Prostate gland (tissue), 2 donors: ENCODE measurements at regions not wholly inside any gene's neighbourhood (a gene's known extent, or its start where the extent isn't known, plus 50 kb on each side); places are given as distances from the start of the nearest gene placed in this dataset.

Experiments used
- POLR2A ChIP-seq: fragments of 450-650 bp; IDR thresholded peaks from one replicate; pipeline ENCODE4 v1.6.1; 2016; ENCODE audit warnings: antibody characterized with exemption, mild to moderate bottlenecking
- POLR2AphosphoS5 ChIP-seq: sonication (generic); formaldehyde crosslinking; IDR thresholded peaks from one replicate; pipeline ENCODE4 v1.6.1; 2017; ENCODE audit warnings: antibody characterized with exemption
- TF ChIP-seq, protein P1 (sequence below), 4 experiments: fragments of 200-600 bp in 2 of 4; fragments of 450-650 bp in 2 of 4; sonication (generic) in 2 of 4; IDR thresholded peaks; 1 replicate in 3 of 4; 2 replicates in 1 of 4; pipeline ENCODE4 v1.5.1; 2016 to 2019; ENCODE audit warnings: antibody characterized with exemption in 4 of 4, mild to moderate bottlenecking in 2 of 4, moderate library complexity in 2 of 4

DNA sequence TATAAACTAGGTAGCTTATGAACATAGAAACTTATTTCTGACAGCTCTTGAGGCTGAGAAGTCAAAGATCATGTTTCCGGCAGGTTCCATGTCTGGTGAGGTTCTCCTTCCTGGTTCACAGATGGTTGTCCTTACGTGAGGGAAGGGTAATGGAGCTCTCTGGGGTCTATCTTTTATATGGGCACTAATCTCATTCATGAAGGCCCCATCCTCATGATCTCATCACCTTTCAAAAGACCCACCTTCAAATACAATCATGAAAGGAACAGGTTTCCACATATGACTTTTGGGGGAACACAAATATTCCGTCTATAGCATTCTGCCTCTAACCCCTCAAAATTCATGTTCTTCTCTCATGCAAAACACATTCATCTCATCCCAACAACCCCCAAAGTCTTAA is 264.7 kb downstream of the PTTG2 start:
- TF ChIP-seq, protein P1, sequence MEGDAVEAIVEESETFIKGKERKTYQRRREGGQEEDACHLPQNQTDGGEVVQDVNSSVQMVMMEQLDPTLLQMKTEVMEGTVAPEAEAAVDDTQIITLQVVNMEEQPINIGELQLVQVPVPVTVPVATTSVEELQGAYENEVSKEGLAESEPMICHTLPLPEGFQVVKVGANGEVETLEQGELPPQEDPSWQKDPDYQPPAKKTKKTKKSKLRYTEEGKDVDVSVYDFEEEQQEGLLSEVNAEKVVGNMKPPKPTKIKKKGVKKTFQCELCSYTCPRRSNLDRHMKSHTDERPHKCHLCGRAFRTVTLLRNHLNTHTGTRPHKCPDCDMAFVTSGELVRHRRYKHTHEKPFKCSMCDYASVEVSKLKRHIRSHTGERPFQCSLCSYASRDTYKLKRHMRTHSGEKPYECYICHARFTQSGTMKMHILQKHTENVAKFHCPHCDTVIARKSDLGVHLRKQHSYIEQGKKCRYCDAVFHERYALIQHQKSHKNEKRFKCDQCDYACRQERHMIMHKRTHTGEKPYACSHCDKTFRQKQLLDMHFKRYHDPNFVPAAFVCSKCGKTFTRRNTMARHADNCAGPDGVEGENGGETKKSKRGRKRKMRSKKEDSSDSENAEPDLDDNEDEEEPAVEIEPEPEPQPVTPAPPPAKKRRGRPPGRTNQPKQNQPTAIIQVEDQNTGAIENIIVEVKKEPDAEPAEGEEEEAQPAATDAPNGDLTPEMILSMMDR (IDR thresholded peaks at IDR 0.05): no peak
- TF ChIP-seq POLR2A: no peak
- no peak for TF ChIP-seq POLR2AphosphoS5
